Ishikawa (cell line): ENCODE measurements at regions not wholly inside any gene's neighbourhood (a gene's known extent, or its start where the extent isn't known, plus 50 kb on each side); places are given as distances from the start of the nearest gene placed in this dataset.

Experiments
- CEBPB ChIP-seq: IDR thresholded peaks from 2 replicates; pipeline ENCODE4 v1.6.1; 2012
- CREB1 ChIP-seq: IDR thresholded peaks from 2 replicates; pipeline ENCODE4 v1.6.1; 2012; ENCODE audit warnings: low read depth
- EGR1 ChIP-seq: IDR thresholded peaks from 2 replicates; pipeline ENCODE4 v1.6.1; 2012
- EP300 ChIP-seq: IDR thresholded peaks from 2 replicates; pipeline ENCODE4 v1.6.1; 2012; ENCODE audit warnings: borderline replicate concordance
- FOXM1 ChIP-seq: IDR thresholded peaks from 2 replicates; pipeline ENCODE4 v1.6.1; 2012; ENCODE audit warnings: low read depth, borderline replicate concordance
- MAX ChIP-seq: IDR thresholded peaks from 2 replicates; pipeline ENCODE4 v1.6.1; 2012
- NFIC ChIP-seq: IDR thresholded peaks from 2 replicates; pipeline ENCODE4 v1.6.1; 2012
- RAD21 ChIP-seq: IDR thresholded peaks from 2 replicates; pipeline ENCODE4 v1.6.1; 2012; ENCODE audit warnings: low read depth
- REST ChIP-seq: IDR thresholded peaks from 2 replicates; pipeline ENCODE4 v1.6.1; 2012; ENCODE audit warnings: low read depth, mild to moderate bottlenecking
- TAF1 ChIP-seq: IDR thresholded peaks from 2 replicates; pipeline ENCODE4 v1.6.1; 2012; ENCODE audit warnings: low read depth, mild to moderate bottlenecking
- TCF12 ChIP-seq: IDR thresholded peaks from 2 replicates; pipeline ENCODE4 v1.6.1; 2012; ENCODE audit warnings: low read depth
- TEAD4 ChIP-seq: IDR thresholded peaks from 2 replicates; pipeline ENCODE4 v1.6.1; 2012
- USF1 ChIP-seq: IDR thresholded peaks from 2 replicates; pipeline ENCODE4 v1.6.1; 2012
- YY1 ChIP-seq: IDR thresholded peaks from 2 replicates; pipeline ENCODE4 v1.6.1; 2012; ENCODE audit warnings: low read depth
- ZBTB7A ChIP-seq: IDR thresholded peaks from 2 replicates; pipeline ENCODE4 v1.6.1; 2012; ENCODE audit warnings: low read depth

GRCh38 chr2:133641942-133642725 lies 73.9 kb upstream of the NCKAP5 start:
- no peak for TF ChIP-seq TEAD4
- TF ChIP-seq MAX, result no peak
- no peak for TF ChIP-seq TAF1
- TF ChIP-seq RAD21, result no peak
- no peak for TF ChIP-seq TCF12
- no peak for TF ChIP-seq CREB1
- TF ChIP-seq USF1, result no peak
- TF ChIP-seq YY1, result no peak
- TF ChIP-seq CEBPB, result no peak
- no peak for TF ChIP-seq FOXM1
- no peak for TF ChIP-seq ZBTB7A
- no peak for TF ChIP-seq NFIC
- TF ChIP-seq EP300, result no peak
- no peak for TF ChIP-seq EGR1
- no peak for TF ChIP-seq REST

GRCh38 chr2:133642791-133643191 lies 74.5 kb upstream of the NCKAP5 start:
- TF ChIP-seq TEAD4 (no peak), REST (no peak), TAF1 (no peak), CREB1 (no peak)

GRCh38 chr2:133643863-133644262 lies 75.6 kb upstream of the NCKAP5 start:
- TF ChIP-seq EGR1 (no peak), TEAD4 (no peak), YY1 (no peak), REST (no peak), MAX (no peak), RAD21 (no peak), ZBTB7A (no peak), TCF12 (no peak), CREB1 (no peak), EP300 (no peak), TAF1 (no peak), CEBPB (no peak), NFIC (no peak), FOXM1 (no peak), USF1 (no peak)

- no peak for TF ChIP-seq ZBTB7A
- TF ChIP-seq CEBPB, result no peak
Observed at GRCh38 chr2:133644846-133645245, 76.6 kb upstream of the NCKAP5 start.

GRCh38 chr2:133651861-133652260 lies 83.6 kb upstream of the NCKAP5 start:
- TF ChIP-seq TEAD4 (no peak), USF1 (no peak), FOXM1 (no peak), YY1 (no peak), TAF1 (no peak), CREB1 (no peak), REST (no peak), EP300 (no peak), ZBTB7A (no peak), EGR1 (no peak), NFIC (no peak), TCF12 (no peak), RAD21 (no peak), CEBPB (no peak), MAX (no peak)
